Stromal cell of bone marrow (primary cell): ENCODE measurements at regions not wholly inside any gene's neighbourhood (a gene's known extent, or its start where the extent isn't known, plus 50 kb on each side); places are given as distances from the start of the nearest gene placed in this dataset.

Experiments
- DNase-seq: peaks from one replicate; pipeline ENCODE4 v3.0.0-alpha.2; 2012; ENCODE audit warnings: low read depth

DNA sequence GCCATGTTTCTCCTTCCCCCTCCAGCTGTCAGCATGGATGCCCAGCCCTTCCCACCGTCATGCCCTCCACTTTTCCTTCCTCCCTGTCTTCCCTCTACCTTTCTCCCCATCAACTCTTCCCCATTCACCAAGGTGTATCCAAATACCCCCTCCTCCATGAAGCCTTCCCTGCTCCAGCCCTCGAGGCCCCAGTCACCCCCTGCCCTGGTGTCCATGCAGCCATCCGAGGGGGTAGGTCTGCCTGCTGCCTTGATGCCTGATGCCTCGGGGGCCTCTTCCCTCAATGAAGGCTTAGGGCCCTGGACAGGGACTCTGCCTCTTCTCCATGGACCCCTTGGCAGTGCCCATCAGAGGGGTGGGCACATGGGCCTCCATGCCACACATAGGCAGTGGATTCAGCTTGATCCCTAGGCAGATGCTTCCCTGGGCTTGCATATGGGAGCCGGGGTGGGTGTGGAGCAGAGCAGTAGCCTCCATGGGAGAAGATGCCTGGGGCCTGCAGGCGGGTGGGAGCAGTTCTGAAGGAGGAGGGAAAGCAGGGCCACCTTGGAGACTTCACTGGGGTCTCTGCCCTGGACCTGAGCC is 795.8 kb downstream of the BRD1 start:
- no peak for DNase-seq

DNA sequence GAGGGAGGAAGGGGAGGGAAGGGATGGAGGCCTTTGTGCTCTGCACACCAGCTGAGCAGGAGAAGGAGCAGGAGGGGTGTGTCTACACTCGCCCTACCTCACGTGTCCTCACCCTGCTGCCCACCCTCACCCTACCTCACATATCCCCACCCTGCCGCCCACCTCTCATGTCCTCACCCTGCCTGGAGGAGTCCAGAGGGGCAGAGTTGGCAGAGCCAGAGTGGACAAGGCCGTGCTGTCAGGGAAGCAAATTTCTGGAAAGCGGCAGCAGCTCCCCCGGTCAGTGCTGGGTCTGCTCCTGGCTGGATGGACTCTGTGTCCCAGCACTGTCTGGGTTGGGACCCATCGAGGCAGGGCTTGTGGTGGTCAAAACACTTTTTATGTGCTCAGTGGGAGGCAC is 799.6 kb downstream of the BRD1 start:
- no peak for DNase-seq

DNA sequence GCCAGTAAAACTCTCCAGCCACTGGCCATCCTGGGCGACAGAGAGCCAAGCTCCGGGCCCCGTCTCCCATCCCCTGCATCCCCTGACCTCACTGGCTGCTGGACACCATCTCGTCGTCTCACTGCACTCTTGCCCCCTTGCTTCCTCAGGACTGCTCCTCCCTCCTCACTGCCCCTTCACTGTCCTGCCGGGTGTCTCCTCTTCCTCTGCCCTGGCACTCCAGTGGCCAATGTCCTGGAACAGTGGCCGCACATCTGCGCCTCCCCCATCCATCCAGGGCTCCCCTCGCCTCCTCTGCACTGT is 800.4 kb downstream of the BRD1 start:
- DNase-seq, result no peak

DNA sequence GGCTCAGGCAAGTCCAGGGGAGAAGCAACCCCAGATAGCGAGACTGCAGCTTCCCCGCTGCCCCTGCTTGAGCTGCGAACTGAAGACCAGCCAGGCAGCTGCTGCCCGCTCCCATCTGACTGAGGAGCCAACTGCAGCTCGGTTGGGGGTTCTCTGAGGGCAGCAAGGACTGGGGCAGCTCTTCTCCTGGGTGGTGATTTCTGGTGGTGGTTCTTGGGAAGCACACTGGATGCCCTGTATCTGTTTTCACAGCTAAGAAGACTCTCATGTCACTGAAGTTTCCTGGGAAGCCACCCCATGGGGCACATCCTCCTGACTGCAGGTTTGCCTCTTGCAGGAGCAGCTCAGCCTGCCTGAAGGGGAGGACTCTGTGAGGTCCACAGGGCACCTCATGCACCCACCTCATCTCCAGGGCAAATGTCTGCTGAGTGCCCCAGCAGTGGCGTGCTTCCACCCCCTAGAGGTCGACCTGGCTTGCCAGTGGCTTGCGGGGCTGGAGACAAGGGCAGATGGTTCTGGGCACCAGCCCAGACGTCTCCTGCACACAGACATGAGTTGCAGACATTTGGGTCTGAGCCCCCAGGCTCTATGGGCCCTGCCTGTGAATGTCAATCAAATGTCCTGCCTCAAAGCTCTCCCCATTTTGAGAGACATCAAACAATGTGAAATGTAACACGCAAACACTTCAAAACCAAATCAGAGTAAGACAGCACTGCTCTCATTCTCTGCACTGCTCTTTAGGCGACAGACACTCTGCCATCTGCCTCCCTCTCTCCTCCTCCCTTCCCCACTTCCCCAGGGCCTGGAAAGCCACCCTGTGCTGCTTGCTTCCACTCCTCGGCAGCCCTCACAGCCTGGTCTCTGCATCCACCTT is 800.9 kb downstream of the BRD1 start:
- DNase-seq, result no peak

DNA sequence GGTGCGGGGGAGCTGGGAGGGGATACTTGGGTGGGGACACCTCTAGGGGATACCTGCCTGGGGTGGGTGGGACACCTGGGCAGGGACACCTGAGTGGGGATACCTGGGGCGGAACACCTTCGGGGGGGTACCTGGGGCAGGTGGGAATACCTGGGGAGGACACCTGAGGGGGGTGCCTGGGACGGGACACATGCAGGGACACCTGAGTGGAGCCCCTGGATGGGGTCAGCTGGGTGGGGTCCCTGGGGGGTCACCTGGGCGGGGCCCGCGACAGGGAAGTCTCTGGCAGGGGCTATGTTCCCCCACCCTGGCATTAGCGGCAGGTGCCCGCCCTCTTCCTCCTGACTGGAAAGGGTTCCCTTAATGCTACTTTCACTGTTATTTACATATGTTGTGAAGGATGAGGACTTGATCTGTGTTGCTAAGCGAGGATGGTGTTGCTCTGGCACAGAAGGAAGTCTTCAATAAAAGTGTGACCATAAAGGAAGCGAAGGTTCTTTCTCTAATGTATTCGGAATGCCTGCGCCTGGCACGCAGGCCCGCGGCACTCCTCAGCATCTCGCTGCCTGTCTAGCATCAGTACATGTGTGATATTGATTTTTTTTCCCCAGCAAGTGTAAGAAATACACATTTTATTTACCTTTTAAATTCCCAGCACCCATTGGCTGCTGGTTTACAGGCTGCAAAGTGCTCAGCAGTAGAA is 801.7 kb downstream of the BRD1 start:
- no peak for DNase-seq

DNA sequence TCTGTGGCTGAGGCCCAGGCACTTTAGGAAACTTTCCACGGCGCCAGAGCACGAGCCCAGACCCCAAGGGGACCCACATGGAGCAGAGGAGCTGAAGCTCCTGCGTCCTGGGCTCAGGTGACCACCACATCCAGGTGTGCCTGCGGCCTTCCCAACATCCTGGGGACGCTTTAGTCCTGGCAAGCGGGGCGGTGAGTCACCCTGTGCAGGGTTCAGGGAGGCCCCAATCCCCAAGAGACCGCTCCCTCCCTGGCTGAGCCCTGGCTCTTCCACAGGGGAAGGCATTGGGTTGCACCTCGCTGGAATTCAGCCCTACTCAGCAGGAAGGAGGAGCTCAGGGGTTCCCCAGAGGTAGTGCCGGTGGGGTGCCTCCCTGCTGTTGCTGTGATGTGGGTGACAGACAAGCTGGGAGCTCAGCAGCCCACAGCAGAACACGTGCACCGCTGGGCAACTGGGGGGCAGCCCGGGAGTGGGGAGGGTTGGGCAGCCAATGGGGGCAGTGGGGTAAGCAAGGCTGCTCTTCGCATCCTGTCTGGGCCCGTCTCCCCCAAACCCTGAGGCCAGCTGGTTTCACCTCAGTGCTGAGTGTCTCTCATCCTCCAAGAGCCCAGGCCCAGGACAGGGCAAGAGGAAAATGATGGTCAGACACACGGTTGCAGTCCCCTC is 802.8 kb downstream of the BRD1 start:
- DNase-seq, result no peak

DNA sequence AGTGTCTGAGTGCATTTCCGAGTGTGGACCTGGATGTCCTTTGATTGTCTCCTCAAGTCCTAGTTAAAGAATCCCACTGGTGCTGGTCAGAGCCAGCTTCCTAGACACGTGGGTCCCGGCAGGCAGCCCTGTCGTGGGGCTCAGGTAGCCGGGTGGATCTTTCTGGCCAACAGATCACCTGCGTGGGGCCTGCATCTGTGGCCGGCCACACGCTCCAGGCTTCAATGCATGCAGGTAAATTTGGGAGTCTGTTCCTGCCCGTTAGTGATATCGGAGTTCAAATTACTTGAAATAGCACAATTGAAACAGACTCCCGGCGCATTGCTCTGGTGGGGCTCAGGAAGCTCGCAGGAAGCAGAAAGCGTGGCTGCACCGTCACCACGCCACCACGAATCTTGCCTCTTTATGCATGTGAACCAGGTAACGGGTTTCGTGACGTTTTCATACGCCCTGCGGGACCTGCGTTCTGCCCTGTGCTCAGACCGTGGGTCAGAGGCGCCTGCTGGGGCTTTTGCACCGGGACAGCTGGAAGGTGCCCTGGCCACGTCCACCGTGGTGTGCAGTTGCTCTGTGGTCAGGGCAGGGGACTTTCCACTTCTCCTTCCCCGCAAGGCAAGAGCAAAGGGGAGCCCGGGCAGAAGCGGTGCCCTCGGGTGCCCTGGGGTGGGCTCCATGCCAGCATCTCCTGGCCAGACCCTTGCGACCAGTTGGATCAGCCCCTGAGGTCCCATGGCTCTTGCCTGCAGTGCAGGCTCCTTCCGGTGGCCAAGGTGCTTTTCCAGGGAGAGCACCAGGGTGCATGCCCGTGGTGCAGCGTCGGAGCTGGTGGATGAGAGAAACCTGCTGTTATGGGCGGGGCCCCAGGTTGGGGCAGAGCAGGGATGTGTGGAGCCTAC is 803.5 kb downstream of the BRD1 start:
- DNase-seq, result no peak

DNA sequence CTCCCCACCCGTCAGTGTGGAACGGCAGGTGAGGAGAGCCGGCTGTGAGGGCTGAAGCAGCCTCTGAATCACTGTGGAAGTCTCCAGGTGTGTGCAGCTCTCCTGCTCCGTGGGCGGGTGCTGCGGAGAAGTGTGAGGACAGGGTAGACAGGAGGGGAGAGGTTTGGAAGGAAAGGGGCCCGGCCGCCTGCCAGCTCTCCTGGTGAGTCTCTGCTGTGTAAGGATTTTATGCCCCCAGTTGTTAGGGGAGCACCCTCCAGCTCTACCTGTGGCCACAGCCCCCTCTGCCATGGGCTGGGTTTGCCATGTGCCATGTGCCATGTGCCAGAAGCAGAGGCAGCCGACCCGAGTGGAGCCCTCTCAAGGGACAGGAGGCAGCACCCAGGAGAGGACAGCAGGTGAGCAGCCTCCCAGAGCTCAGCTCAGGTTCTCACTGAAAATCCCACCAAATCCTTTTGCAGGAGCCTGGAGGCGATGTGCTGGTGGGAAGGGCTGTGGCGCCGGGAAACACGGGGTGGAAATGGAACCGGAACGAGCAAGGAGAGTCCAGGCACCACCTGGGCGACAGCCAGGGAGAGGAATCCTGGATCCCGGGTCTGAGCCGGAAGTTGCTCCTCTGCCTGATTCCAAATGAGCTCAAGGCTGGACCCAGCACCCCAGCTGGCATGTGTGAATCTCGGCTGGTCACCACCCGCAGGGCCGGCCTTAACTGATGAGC is 804.4 kb downstream of the BRD1 start:
- no peak for DNase-seq

DNA sequence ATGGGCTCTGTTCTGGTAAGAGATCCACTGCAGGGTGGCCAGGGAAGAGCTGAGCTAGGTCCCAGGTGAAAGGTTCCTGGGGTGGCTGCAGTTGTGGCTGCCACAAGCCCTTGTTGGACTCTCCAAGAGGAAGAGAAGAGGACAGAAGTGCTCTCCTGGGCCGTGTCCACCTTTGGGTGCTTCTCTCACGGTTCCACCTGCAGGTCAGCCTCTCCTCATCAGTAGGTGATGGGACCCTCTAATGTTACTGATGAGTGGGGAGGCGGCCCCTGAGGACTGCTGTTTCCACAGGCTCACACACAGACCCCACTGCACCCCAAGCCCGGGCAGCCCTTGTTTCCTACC is 804.9 kb downstream of the BRD1 start:
- no peak for DNase-seq

DNA sequence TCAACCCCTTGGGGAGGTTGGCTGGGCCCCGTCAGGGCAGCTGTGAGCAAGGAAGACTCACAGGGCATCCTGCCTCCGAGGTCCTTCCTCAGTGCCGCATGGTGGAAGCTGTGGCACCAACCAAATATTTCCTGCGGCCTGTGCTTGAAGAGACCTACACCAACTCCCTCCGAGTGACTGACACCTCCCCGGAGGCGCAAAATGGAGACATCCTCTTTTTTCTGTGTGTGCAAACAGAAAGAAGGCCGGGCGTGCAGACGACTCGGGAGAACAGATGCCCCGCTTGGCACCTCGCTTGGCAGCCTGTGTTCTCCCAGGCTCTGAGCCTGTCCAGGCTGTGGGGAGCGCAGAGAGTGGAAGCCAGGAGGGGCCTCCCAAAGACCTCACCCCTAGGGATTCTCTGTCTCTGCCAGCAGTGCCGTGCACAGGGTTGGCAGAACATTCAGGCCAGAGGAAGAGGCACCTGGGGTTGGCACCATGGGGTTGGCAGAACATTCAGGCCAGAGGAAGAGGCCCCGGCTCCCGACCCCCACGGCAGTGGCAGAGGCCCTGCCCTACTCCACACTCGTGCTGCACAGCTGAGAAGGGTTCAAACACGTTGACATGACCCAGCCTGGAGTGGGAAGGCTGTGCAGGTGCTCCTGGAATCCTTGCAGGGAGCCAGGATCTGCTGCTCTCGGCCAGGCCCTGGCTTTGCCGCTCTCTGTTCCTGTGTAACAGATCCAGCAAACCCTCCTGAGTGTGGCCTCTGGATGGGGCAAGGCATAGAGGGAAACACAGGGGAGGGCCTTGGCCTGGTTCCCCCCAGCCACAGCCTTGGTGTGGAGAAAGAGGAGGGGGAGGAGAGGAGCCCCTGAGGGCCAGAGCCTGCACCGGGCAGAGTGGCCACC is 805.5 kb downstream of the BRD1 start:
- no peak for DNase-seq

DNA sequence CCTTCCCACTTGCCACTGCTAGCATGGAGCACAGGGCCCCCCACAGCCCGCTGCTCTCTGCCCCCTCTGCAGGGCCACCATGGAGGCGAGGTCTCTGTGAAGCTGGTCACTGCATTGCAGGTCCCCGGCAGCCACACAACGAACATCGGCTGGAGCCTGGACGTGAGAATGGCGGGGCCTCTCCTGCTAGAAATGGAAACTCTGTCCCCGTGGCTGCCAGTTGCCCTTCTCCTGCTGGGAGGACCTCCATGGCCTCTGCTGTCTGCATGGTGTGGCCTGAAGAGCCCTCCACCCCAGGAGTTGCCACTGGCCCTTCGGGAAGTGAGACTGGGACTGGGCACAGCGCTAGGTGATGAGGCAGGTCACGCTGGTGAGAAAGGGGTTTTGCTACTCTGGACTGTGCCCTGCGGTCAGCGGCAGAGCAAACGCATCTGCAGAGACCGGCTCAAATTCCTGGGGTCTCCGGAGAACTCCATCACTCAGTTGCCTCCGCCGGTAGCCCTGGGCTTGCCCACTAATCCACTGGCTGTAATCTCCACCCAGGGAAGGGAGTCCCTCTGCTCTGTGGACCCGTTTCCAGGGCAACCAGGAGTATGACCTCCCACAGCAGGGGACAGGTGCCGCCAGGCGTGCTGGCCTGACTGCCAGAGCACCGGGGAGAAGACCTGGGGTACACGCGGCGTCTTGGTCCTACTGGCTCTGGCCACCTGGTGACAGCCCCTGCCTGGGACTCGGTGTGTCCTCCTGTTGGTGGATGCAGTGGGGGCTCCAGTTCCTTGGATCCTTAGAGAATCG is 806.3 kb downstream of the BRD1 start:
- DNase-seq, result no peak

DNA sequence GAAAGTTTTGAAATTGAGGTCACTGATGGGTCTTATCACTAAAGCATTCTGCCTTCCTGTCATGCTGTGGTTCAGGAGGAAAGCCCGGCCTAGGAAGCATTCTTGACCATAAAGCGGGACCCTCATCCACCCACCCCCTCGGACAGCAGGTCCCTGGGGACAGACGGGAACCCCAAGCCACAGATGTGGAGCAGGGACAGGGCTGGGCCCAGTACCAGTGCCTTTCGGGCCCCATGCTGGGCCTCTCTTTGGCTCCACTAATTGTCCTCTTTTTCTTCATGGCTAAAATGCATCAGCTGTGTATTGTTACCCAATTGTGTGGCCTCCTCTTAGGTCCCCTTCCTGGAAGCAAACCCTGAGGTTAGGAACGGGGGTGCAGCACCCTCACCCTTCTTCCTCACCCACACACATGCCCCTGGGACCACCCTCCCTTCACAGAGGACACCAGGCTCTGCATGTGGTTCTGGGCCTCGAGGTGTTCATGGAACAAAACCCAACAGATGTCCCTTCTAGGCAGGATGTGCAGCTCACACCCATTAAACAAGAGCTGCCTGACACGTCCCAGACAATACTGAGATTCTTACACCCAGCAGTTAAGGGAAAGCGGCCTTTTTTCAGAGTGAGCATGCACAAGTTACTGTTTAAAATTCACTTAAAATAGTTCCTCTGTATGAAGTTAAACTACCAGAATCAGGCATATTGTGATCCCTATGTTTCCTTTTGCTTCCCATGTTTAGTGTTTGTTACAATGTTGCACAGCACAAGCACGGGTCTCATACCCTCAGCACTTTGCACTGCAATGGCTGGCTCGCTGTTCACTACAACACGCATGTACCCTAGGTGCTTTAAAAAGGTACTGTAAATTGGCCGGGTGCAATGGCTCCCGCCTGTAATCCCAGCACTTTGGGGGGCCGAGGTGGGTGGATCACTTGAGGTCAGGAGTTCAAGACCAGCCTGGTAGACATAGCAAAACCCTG is 807.6 kb downstream of the BRD1 start:
- DNase-seq, result no peak

DNA sequence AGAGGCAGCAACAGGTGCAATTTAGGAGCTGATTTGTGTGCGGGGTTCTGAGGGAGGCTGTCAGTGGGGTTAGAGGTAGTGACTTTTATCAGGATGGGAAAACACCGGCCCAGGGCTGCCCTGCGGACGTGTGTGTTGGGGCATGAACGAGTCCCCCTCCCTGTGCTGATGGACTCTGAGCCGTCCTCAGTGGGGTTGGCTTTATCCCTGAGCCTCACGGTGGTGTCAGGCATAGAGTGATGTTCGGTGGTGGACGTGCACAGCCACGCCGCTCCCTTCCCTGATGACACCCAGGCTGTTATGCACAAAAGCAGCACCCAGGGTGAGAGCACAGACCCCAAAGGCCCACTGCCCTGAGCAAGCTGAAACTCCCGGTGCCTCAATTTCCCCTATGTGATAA is 809.1 kb downstream of the BRD1 start:
- no peak for DNase-seq

DNA sequence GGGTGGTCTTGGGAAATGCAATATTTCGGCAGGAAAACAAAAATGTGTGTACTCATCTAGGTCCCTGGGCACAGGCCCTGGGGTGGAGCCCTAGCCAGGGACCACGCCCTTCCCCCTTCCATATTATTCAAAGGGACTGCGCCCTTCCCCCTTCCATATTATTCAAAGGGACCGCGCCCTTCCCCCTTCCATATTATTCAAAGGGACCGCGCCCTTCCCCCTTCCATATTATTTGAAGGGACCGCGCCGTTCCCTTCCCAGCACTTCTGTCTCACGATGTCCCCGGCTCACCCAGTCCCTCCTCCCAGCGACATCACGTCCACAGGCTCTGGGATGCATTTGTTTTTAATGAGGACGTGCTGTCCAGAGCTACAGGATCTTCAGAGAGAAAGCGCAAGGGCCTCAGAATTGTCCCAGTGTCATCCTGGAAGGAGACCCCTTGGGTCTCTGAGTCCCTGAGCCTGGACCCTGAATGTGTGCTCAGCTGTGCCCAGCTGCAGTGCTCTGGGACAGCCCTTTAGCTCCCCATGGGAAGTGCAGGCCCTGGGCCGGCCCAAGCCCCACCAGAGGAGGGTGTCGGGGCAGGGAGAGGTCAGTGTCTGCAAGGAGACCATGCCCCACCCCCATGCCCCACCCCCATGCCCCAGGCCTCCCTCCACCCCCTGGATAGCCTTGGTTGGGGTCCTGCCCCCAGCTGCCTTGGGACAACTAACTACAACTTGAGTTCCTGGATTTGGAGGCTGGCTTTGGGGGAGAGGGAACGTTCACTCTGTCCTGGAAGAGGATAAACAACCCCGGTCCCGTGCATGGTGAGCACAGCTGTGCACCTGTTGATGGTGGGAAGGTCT is 810.0 kb downstream of the BRD1 start:
- no peak for DNase-seq

DNA sequence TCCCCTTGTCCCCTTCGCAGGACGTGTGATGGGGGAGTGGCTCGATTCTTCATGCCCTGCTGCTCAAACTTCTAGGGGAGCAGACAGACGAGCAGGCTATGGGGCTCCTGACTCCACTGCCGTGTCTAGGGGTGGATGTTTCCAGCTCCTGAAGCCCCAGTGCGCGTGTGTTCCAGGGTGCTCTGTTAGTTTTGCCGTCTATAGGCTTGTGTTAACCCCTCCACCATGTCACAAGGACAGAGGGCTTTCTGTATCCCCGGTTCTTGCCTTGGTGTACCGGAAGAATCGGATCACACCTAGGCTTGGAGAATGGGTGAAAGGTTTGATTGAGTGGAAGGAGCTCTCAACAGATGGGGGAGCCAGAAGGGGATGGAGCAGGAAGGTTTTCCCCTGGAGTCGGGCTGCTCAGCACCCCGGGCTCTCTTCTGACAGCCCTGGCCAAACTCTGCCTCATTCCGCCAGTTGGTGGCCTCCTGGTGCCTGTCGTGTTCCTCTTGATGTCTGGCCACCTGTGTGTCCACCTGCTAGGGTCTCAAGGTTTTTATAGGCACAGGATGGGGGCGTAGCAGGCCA is 810.7 kb downstream of the BRD1 start:
- no peak for DNase-seq

DNA sequence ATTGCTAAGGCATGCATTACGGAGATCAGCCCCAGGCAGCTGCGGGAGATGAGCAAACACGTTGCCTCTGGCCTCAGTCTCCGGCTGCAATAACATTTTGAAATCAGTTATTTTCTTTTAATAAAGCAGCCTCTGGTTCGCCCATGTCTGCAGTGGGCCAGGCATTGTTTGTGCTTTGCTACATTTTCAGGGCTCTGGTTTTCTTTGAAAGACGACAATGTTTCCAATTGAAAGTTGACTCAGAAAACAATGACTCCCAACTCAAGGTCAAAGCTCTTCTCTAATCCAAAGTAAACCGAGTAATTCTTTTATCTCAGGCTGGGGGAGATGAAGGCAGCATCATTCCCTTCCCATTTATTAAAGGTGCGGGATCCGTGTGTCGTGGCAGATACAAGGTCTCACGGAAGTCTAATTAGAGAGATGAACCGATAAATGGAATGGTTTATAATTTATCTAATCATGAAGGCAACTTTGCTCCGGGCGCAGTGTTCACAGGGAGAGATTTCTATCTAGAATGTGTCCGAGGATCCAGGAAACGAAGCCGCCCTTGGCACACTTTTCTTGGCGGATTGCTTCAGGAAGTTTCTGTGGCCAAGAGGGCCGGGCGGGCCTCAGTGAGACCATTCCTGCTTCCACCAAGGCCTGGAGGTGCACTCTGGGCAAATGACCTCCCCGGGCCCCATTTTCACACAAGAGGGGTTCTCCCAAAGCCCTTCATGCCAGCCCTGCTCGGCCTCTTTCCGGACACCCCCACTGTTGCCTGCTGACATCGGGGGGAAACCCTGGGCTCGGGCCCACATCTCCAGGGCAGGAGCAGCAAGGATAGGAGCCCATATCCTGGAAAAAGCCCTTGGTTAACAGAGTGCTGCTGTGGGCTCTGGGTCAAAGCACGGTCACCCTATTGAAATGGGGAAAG is 811.4 kb downstream of the BRD1 start:
- no peak for DNase-seq
